ENCODE measurements at regions not wholly inside any gene's neighbourhood (a gene's known extent, or its start where the extent isn't known, plus 50 kb on each side); places are given as distances from the start of the nearest gene placed in this dataset.
"Not testable (repeated sequence)": the region's sequence is repeated elsewhere in the genome, so short reads cannot be mapped to it uniquely, and the experiment has no call there.

- TF ChIP-seq, protein P1, sequence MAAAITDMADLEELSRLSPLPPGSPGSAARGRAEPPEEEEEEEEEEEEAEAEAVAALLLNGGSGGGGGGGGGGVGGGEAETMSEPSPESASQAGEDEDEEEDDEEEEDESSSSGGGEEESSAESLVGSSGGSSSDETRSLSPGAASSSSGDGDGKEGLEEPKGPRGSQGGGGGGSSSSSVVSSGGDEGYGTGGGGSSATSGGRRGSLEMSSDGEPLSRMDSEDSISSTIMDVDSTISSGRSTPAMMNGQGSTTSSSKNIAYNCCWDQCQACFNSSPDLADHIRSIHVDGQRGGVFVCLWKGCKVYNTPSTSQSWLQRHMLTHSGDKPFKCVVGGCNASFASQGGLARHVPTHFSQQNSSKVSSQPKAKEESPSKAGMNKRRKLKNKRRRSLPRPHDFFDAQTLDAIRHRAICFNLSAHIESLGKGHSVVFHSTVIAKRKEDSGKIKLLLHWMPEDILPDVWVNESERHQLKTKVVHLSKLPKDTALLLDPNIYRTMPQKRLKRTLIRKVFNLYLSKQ (tag by site-specific recombination; IDR thresholded peaks at IDR 0.05; ENCODE audit: borderline replicate concordance): no peak
- TF ChIP-seq ZNF837 (tag by site-specific recombination; IDR thresholded peaks at IDR 0.05) (no peak), ZNF138 (tag by site-specific recombination; IDR thresholded peaks at IDR 0.05; ENCODE audit: borderline replicate concordance) (no peak)
These were observed 74.1 kb upstream of the EHBP1 start (continued) for GRCh38 chr2:62631160-62632085.

DNA sequence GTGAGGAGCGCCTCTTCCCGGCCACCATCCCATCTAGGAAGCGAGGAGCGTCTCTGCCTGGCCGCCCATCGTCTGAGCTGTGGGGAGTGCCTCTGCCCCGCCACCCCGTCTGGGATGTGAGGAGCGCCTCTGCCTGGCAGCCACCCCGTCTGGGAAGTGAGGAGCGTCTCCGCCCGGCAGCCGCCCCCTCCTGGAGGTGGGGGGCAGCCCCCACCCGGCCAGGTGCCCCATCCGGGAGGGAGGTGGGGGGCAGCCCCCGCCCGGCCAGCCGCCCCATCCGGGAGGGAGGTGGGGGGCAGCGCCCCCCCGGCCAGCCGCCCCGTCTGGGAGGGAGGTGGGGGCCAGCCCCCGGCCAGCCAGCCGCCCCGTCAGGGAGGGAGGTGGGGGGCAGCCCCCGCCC, 75.3 kb upstream of the EHBP1 start:
- H3K27ac ChIP-seq (ENCODE audit: extremely low read depth, low read depth, low read length); POLR2A ChIA-PET; H3K4me1 ChIP-seq (ENCODE audit: control insufficient read depth, insufficient read depth, low read length); CTCF ChIA-PET; H3K36me3 ChIP-seq (ENCODE audit: control insufficient read depth in 2 of 2, insufficient read depth in 1 of 2, low read length in 2 of 2); H3K4me3 ChIP-seq (ENCODE audit: low read depth, low read length); H3K9me3 ChIP-seq (ENCODE audit: control insufficient read depth, insufficient read depth, low read depth, low read length): not testable (repeated sequence)

GRCh38 chr2:62629310-62629709, 76.2 kb upstream of the EHBP1 start:
- H3K4me1 ChIP-seq (ENCODE audit: control insufficient read depth, insufficient read depth, low read length); H3K4me3 ChIP-seq (ENCODE audit: low read depth, low read length); H3K9me3 ChIP-seq (ENCODE audit: control insufficient read depth, insufficient read depth, low read depth, low read length); POLR2A ChIA-PET; H3K36me3 ChIP-seq (ENCODE audit: control insufficient read depth in 2 of 2, insufficient read depth in 1 of 2, low read length in 2 of 2); H3K27ac ChIP-seq (ENCODE audit: extremely low read depth, low read depth, low read length); CTCF ChIA-PET: not testable (repeated sequence)

DNA sequence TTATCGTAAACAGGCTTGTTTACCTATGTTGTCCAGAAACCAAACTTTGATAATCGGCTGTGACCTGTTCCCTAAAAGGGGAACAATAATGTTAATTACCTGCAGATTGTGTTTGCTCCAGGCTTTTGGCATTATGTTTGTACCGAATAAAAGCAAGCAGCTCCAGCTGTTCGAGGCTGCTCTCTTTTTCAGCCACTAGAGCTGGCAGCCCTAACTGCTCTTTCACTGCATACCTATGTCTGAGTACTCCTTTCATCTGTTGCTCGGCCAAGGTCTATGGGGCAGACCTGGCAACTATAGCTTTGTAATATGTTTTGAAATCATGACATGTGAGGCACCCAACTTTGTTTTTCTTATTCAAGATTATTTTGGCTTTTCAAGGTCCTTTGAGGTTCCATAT, 77.8 kb upstream of the EHBP1 start:
- POLR2A ChIA-PET: no interaction called here
- CTCF ChIA-PET: no interaction called here
- Histone ChIP-seq H3K4me1 (ENCODE audit: control insufficient read depth, insufficient read depth, low read length) (no peaks in the 10 kb centered on the region), H3K36me3 (ENCODE audit: control insufficient read depth in 2 of 2, insufficient read depth in 1 of 2, low read length in 2 of 2) (no peaks in the 10 kb centered on the region), H3K27ac (ENCODE audit: extremely low read depth, low read depth, low read length) (no peak overlapping the region), H3K9me3 (ENCODE audit: control insufficient read depth, insufficient read depth, low read depth, low read length) (no peaks in the 10 kb centered on the region), H3K4me3 (ENCODE audit: low read depth, low read length) (no peak overlapping the region)
- TF ChIP-seq KLF16 (tag by site-specific recombination; IDR thresholded peaks at IDR 0.05) (no peak), MYNN (tag by site-specific recombination; IDR thresholded peaks at IDR 0.05; ENCODE audit: borderline replicate concordance) (no peak), ZNF76 (tag by site-specific recombination; IDR thresholded peaks at IDR 0.05; ENCODE audit: borderline replicate concordance, low read depth) (no peak), ZNF623 (tag by site-specific recombination; IDR thresholded peaks at IDR 0.05) (no peak), ZNF777 (tag by site-specific recombination; IDR thresholded peaks at IDR 0.05; ENCODE audit: borderline replicate concordance) (no peak), ZNF350 (tag by site-specific recombination; IDR thresholded peaks at IDR 0.05) (no peak), YY1 (tag by site-specific recombination; IDR thresholded peaks at IDR 0.05) (no peak), ZNF202 (tag by site-specific recombination; IDR thresholded peaks at IDR 0.05; ENCODE audit: borderline replicate concordance) (no peak)
- TF ChIP-seq, protein P2, sequence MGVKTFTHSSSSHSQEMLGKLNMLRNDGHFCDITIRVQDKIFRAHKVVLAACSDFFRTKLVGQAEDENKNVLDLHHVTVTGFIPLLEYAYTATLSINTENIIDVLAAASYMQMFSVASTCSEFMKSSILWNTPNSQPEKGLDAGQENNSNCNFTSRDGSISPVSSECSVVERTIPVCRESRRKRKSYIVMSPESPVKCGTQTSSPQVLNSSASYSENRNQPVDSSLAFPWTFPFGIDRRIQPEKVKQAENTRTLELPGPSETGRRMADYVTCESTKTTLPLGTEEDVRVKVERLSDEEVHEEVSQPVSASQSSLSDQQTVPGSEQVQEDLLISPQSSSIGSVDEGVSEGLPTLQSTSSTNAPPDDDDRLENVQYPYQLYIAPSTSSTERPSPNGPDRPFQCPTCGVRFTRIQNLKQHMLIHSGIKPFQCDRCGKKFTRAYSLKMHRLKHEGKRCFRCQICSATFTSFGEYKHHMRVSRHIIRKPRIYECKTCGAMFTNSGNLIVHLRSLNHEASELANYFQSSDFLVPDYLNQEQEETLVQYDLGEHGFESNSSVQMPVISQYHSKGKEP (tag by site-specific recombination; IDR thresholded peaks at IDR 0.05): no peak

- Histone ChIP-seq H3K36me3 (ENCODE audit: control insufficient read depth in 2 of 2, insufficient read depth in 1 of 2, low read length in 2 of 2) (no peaks in the 10 kb centered on the region), H3K4me3 (ENCODE audit: low read depth, low read length) (no peak overlapping the region), H3K27ac (ENCODE audit: extremely low read depth, low read depth, low read length) (no peak overlapping the region), H3K9me3 (ENCODE audit: control insufficient read depth, insufficient read depth, low read depth, low read length) (no peaks in the 10 kb centered on the region), H3K4me1 (ENCODE audit: control insufficient read depth, insufficient read depth, low read length) (no peaks in the 10 kb centered on the region)
- ChIA-PET CTCF (no interaction called here), POLR2A (no interaction called here)
- TF ChIP-seq ZNF791 (tag by site-specific recombination; IDR thresholded peaks at IDR 0.05) (no peak), GLIS2 (tag by site-specific recombination; IDR thresholded peaks at IDR 0.05) (no peak), ZNF274 (IDR thresholded peaks at IDR 0.05; ENCODE audit: low read length) (no peak), ZNF274 (tag by site-specific recombination; IDR thresholded peaks at IDR 0.05; ENCODE audit: borderline replicate concordance) (no peak), ZFP37 (tag by site-specific recombination; IDR thresholded peaks at IDR 0.05) (no peak), ZNF423 (tag by site-specific recombination; IDR thresholded peaks at IDR 0.05) (no peak), SP7 (tag by site-specific recombination; IDR thresholded peaks at IDR 0.05) (no peak)
- TF ChIP-seq, protein P3, sequence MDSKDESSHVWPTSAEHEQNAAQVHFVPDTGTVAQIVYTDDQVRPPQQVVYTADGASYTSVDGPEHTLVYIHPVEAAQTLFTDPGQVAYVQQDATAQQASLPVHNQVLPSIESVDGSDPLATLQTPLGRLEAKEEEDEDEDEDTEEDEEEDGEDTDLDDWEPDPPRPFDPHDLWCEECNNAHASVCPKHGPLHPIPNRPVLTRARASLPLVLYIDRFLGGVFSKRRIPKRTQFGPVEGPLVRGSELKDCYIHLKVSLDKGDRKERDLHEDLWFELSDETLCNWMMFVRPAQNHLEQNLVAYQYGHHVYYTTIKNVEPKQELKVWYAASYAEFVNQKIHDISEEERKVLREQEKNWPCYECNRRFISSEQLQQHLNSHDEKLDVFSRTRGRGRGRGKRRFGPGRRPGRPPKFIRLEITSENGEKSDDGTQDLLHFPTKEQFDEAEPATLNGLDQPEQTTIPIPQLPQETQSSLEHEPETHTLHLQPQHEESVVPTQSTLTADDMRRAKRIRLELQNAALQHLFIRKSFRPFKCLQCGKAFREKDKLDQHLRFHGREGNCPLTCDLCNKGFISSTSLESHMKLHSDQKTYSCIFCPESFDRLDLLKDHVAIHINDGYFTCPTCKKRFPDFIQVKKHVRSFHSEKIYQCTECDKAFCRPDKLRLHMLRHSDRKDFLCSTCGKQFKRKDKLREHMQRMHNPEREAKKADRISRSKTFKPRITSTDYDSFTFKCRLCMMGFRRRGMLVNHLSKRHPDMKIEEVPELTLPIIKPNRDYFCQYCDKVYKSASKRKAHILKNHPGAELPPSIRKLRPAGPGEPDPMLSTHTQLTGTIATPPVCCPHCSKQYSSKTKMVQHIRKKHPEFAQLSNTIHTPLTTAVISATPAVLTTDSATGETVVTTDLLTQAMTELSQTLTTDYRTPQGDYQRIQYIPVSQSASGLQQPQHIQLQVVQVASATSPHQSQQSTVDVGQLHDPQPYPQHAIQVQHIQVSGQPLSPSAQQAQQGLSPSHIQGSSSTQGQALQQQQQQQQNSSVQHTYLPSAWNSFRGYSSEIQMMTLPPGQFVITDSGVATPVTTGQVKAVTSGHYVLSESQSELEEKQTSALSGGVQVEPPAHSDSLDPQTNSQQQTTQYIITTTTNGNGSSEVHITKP (tag by site-specific recombination; IDR thresholded peaks at IDR 0.05): no peak
These were observed 80.7 kb upstream of the EHBP1 start for GRCh38 chr2:62624855-62625254.

All from HEK293 (cell line).